Activated CD4-positive, alpha-beta T cell treated with anti-CD3 and anti-CD28 coated beads, Interleukin-2, amount 10 ng/mL, durations not matched to agents 7 days and 5 days (primary cell): ENCODE measurements at regions not wholly inside any gene's neighbourhood (a gene's known extent, or its start where the extent isn't known, plus 50 kb on each side); places are given as distances from the start of the nearest gene placed in this dataset.
"Not testable (repeated sequence)": the region's sequence is repeated elsewhere in the genome, so short reads cannot be mapped to it uniquely, and the experiment has no call there.

Source experiments
- CTCF ChIA-PET: fragments of 350-600 bp; sonication (Branson Sonifier 250); formaldehyde crosslinking; loops from one replicate; lab custom pipeline; 2021; ENCODE audit warnings: antibody characterized with exemption; lab: Charles Lee
- POLR2A ChIA-PET: fragments of 350-600 bp; sonication (Branson Sonifier 250); formaldehyde crosslinking; loops from one replicate; lab custom pipeline; 2021; ENCODE audit warnings: antibody characterized with exemption; lab: Charles Lee
- DNase-seq: peaks from one replicate; pipeline ENCODE4 v3.0.0-alpha.2; 2020
- H3K27ac Mint-ChIP-seq: one replicate; pipeline ENCODE4 v1.8.0; 2021; ENCODE audit warnings: mild to moderate bottlenecking, moderate library complexity, mixed read lengths
- H3K27me3 Mint-ChIP-seq: one replicate; pipeline ENCODE4 v1.8.0; 2021; ENCODE audit warnings: mixed read lengths
- H3K36me3 Mint-ChIP-seq: one replicate; pipeline ENCODE4 v1.8.0; 2021; ENCODE audit warnings: low read depth, mixed read lengths
- H3K4me1 Mint-ChIP-seq: one replicate; pipeline ENCODE4 v1.8.0; 2021; ENCODE audit warnings: mixed read lengths
- H3K4me3 Mint-ChIP-seq: one replicate; pipeline ENCODE4 v1.8.0; 2021; ENCODE audit warnings: mild to moderate bottlenecking, moderate library complexity, mixed read lengths
- H3K9me3 Mint-ChIP-seq: one replicate; pipeline ENCODE4 v1.8.0; 2021; ENCODE audit warnings: mixed read lengths

DNA sequence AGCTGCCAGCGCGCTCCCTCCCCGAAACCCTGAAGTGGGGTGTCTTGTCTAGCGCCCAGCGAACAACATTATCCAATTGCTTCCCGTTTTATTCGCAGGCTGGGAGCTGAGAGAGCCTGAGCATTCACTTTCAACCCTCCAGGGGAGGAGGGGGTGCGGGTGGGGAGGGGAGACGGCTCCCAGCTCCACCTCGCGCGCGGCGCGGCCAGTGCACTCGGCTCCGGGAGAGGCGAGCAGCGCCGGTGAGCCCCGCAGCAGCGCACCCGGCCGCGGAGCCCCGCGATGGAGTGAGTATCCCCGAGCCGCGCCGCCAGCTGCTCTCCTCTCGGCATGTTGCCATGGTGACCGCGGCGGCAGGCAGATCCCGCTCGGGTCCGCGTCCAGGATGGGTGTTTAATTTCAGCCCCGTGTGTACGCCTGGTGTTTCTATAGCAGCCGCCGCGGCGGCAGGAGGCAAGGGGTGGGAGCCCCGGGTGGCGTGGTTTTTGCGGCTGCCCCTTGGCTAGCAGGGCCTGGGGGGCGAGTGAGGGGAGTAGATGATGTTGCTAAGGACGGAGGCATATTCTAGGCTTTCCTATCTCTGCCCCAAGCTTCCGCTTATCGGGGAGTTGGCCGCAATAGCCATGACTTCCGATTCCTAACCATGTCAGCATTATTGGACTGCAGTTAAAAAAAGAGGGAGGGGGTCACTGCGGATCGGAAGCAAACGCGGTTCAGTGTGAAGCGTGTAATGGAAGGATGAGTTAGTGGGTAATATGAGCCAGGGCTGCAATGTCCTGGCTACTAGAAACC lies 139.2 kb upstream of the PALM2AKAP2 start:
- ChIA-PET CTCF (interaction anchor here (0.6 kb wide), 1 partner anchor 646 kb away, joined by 4 read pairs; no protein-coding TSS in a partner anchor), POLR2A (no interaction called here)
- no peaks in the 10 kb centered on the region for H3K9me3 Mint-ChIP-seq
- no peak overlapping the region for H3K4me3 Mint-ChIP-seq
- no peak for DNase-seq
- no peaks in the 10 kb centered on the region for H3K36me3 Mint-ChIP-seq
- peaks cover 3% of the 10 kb centered on the region for H3K4me1 Mint-ChIP-seq
- no peak overlapping the region for H3K27ac Mint-ChIP-seq
- H3K27me3 Mint-ChIP-seq: peaks cover 57% of the 10 kb centered on the region

DNA sequence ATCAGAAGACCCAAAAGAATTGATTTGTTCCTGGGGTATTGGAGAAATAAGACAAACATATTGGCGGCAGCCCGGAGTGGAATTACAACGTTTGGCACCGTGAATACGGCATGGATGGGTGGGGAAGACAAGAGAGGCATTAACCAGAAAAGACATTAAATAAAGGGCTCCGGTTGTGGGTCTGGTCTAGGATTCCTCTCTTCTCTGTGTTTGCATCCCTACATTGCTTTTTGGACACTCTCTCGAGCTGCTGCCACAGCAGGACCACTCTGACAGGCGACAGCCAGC lies 138.7 kb upstream of the PALM2AKAP2 start:
- Mint-ChIP-seq H3K4me3 (no peak overlapping the region), H3K27me3 (peaks cover 55% of the 10 kb centered on the region), H3K4me1 (peaks cover 3% of the 10 kb centered on the region), H3K36me3 (no peaks in the 10 kb centered on the region), H3K9me3 (no peaks in the 10 kb centered on the region), H3K27ac (no peak overlapping the region)
- CTCF ChIA-PET: no interaction called here
- POLR2A ChIA-PET: no interaction called here
- DNase-seq: no peak

DNA sequence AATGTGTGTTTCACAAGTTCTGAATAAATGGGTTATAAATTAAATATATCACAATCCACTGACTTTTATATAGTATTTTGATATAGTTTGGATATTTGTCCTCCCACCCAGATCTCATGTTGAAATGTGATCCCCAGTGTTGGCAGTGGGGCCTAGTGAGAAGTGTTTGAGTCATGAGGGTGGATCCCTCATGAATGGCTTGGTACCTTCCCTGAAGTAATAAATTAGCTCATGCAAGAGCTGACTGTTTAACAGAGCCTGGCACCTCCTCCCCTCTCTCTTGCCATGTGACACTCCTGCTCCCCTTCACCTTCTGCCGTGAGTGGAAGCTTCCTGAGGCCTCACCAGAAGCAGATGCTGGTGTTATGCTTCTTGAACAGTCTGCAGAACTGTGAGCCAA lies 127.9 kb upstream of the PALM2AKAP2 start:
- CTCF ChIA-PET: interaction anchor here (0.5 kb wide), 1 partner anchor 55 kb away, joined by 3 read pairs; no protein-coding TSS in a partner anchor
- DNase-seq: no peak

DNA sequence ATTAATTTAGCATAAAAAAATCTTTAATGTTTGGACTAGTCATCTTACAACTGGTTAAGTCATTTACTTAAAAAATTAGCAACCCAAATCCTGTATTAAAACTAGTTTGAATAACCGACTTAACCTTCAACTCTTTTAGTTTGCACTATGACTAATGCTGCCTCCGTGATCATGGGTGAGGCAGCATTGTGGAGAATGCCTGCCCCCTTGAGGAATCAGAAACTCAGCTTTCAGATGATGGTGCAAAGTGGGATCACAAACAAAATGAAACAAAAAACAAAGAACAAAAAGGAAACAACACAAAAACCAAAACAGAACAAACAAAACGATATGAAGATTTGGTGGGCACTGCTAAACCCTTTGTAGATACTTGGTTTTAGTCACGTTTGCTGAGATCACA lies 127.0 kb upstream of the PALM2AKAP2 start:
- H3K27me3 Mint-ChIP-seq: peaks cover 3% of the 10 kb centered on the region
- no peaks in the 10 kb centered on the region for H3K9me3 Mint-ChIP-seq
- no peak overlapping the region for H3K27ac Mint-ChIP-seq
- DNase-seq: no peak
- POLR2A ChIA-PET: no interaction called here
- H3K36me3 Mint-ChIP-seq: no peaks in the 10 kb centered on the region
- no peaks in the 10 kb centered on the region for H3K4me1 Mint-ChIP-seq
- H3K4me3 Mint-ChIP-seq: no peak overlapping the region
- CTCF ChIA-PET: no interaction called here

More for the DNA sequence above, 127.9 kb upstream of the PALM2AKAP2 start:
- no peaks in the 10 kb centered on the region for H3K27me3 Mint-ChIP-seq
- H3K27ac Mint-ChIP-seq: no peak overlapping the region
- POLR2A ChIA-PET: no interaction called here
- no peak overlapping the region for H3K4me3 Mint-ChIP-seq
- H3K4me1 Mint-ChIP-seq: no peaks in the 10 kb centered on the region
- H3K36me3 Mint-ChIP-seq: no peaks in the 10 kb centered on the region
- H3K9me3 Mint-ChIP-seq: no peaks in the 10 kb centered on the region

DNA sequence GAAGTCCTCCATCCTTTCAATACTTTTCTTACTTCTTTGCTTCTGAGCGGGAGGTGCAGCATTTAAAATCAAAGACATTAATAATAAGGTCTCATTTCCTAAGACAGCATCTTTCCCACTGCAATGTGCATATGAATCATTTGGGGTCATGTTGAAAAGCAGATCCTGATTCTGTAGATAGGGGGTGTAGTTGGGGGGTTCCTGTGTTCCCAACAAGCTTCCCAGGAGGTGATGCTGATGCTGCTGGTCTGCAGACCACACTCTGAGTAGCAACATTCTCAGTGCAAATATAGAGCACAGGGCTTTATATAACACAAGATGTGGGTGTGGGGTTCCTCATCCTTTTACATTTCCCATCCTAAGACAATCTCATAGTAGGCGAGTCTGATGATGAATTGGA lies 126.5 kb upstream of the PALM2AKAP2 start:
- no peak for DNase-seq
- Mint-ChIP-seq H3K27me3 (peaks cover 3% of the 10 kb centered on the region), H3K4me1 (no peaks in the 10 kb centered on the region), H3K36me3 (no peaks in the 10 kb centered on the region), H3K9me3 (no peaks in the 10 kb centered on the region), H3K27ac (no peak overlapping the region), H3K4me3 (no peak overlapping the region)
- POLR2A ChIA-PET: no interaction called here
- CTCF ChIA-PET: interaction anchor here (0.6 kb wide), 1 partner anchor 1320 kb away, joined by 3 read pairs; no protein-coding TSS in a partner anchor

DNA sequence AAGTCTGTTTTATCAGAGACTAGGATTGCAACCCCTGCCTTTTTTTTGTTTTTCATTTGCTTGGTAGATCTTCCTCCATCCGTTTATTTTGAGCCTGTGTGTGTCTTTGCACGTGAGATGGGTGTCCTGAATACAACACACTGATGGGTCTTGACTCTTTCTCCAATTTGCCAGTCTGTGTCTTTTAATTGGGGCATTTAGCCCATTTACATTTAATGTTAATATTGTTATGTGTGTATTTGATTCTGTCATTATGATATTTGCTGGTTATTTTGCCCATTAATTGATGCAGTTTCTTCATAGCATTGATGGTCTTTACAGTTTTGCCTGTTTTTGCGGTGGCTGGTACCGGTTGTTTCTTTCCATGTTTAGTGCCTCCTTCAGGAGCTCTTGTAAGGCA lies 116.0 kb upstream of the PALM2AKAP2 start:
- H3K27ac Mint-ChIP-seq, H3K27me3 Mint-ChIP-seq, H3K4me1 Mint-ChIP-seq, H3K9me3 Mint-ChIP-seq, H3K4me3 Mint-ChIP-seq, DNase-seq, POLR2A ChIA-PET, H3K36me3 Mint-ChIP-seq, CTCF ChIA-PET: not testable (repeated sequence)

DNA sequence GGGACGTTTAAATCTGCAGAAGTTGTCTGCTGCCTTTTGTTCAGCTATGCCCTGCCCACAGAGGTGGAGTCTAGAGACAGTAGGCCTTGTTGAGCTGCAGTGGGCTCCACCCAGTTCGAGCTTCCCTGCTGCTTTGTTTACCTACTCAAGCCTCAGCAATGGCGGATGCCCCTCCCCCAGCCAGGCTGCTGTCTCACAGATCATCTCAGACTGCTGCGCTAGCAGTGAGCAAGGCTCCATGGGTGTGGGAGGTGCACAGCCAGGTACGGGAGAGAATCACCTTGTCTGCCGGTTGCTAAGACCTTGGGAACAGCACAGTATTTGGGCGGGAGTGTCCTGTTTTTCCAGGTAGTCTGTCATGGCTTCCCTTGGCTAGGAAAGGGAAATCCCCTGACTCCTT lies 114.3 kb upstream of the PALM2AKAP2 start:
- H3K36me3 Mint-ChIP-seq, CTCF ChIA-PET, POLR2A ChIA-PET, H3K4me3 Mint-ChIP-seq, H3K9me3 Mint-ChIP-seq, H3K27me3 Mint-ChIP-seq, DNase-seq, H3K4me1 Mint-ChIP-seq, H3K27ac Mint-ChIP-seq: not testable (repeated sequence)

DNA sequence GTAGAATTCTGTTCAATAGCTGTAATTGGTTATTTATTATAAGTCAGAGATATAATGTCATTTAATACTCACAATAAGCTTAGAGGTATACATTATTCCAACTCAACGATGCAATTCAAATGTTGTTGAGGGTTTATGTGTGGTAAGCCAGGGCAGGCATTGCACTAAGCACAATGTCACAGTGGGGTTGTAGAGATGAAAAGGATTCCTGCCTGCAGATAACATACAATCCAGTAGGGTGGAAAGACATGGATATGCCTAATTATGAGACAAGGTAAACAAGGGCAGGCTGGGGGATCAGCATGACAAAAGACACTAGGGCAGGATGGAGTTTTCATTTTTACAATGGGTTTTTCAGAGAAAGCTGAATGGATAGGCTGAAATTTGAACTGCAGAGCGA lies 98.7 kb upstream of the PALM2AKAP2 start:
- no peaks in the 10 kb centered on the region for H3K9me3 Mint-ChIP-seq
- no peak for DNase-seq

DNA sequence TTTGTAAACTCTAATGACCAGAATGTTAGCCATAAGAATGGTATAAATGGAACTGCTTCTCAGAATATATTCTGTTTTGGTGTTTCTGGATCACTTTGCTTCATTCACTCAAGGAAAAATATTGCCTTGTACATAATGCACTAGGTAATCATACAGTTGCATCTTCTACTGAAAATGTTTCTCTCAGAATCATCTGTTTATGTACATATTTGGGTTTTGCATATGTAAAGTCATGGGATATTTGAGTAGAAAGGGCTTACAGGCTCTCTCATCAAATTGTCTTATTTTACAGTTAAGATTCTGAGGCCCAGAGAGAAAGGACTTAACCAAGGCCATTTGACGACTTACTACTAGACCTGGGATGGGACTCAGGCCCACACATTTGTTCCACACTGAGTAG lies 97.8 kb upstream of the PALM2AKAP2 start:
- Mint-ChIP-seq H3K27ac (no peak overlapping the region), H3K27me3 (peaks cover 4% of the 10 kb centered on the region), H3K9me3 (no peaks in the 10 kb centered on the region), H3K36me3 (no peaks in the 10 kb centered on the region), H3K4me3 (no peak overlapping the region), H3K4me1 (no peaks in the 10 kb centered on the region)
- CTCF ChIA-PET: no interaction called here
- POLR2A ChIA-PET: no interaction called here
- DNase-seq: no peak

More for the DNA sequence above, 98.7 kb upstream of the PALM2AKAP2 start:
- ChIA-PET CTCF (no interaction called here), POLR2A (no interaction called here)
- no peaks in the 10 kb centered on the region for H3K4me1 Mint-ChIP-seq
- H3K27ac Mint-ChIP-seq: no peak overlapping the region
- no peaks in the 10 kb centered on the region for H3K36me3 Mint-ChIP-seq
- no peak overlapping the region for H3K4me3 Mint-ChIP-seq
- H3K27me3 Mint-ChIP-seq: peaks cover 4% of the 10 kb centered on the region

DNA sequence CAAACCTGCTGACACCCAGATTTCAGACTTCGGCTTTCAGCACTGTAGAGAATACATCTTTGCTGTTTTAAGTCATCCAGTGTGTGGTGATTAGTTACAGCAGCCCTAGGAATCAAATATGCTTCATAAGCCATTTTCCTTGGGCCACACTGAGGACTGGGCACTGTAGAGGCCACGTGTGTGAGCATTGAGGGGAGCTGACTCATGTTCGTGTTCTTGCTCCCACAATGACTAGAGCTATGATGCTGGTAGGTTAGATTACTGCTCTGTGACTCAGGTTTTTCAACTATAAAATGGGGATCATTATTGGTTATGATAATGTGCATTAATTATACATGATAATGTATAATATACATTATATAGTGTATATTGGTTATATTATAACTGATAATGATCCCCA lies 96.5 kb upstream of the PALM2AKAP2 start:
- Mint-ChIP-seq H3K27ac (no peak overlapping the region), H3K9me3 (no peaks in the 10 kb centered on the region), H3K27me3 (peaks cover 4% of the 10 kb centered on the region), H3K36me3 (no peaks in the 10 kb centered on the region), H3K4me1 (no peaks in the 10 kb centered on the region), H3K4me3 (no peak overlapping the region)
- no peak for DNase-seq
- CTCF ChIA-PET: no interaction called here
- POLR2A ChIA-PET: no interaction called here

DNA sequence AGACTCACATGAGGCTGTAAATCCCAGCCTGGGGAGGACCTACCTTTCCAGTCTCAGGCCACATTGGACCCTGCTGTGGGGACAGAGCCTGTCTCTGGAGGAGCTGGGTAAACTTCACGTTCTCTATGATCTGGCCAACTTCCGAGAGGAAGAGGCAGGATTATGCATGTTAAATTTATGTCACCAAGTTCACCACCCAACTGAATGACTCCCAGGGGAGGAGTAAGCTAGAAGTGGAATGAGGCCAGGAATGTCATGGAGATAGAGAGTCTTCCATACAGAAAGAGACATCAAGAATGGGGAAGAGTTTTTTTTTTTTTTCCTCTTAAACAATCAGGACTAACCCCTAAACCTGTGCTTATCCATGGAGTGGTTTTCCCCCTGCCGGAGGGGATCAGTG lies 90.3 kb upstream of the PALM2AKAP2 start:
- H3K36me3 Mint-ChIP-seq: no peaks in the 10 kb centered on the region
- peaks cover 6% of the 10 kb centered on the region for H3K27me3 Mint-ChIP-seq
- no peaks in the 10 kb centered on the region for H3K4me1 Mint-ChIP-seq
- no peak overlapping the region for H3K4me3 Mint-ChIP-seq
- no peaks in the 10 kb centered on the region for H3K9me3 Mint-ChIP-seq
- DNase-seq: no peak
- CTCF ChIA-PET: no interaction called here
- POLR2A ChIA-PET: no interaction called here
- H3K27ac Mint-ChIP-seq: no peak overlapping the region

DNA sequence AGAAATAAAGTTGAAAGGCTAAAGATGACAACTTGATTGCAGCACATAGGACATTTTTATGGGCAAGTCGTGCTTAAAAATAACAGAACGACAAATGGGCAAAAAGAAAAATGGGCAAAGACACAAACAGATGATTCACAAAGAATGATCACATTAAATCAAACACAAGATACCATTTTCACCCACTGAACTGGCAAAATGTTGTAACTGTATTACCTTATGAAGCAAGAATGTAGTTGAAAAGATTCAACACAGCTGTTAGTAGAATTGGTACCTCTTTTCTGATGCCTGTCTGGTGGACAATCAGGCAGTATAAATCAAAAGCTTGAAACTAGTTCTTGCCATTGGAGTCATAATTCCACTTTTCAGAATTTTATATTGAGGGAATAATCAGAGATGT lies 81.0 kb upstream of the PALM2AKAP2 start:
- ChIA-PET POLR2A (no interaction called here), CTCF (no interaction called here)
- H3K4me1 Mint-ChIP-seq: no peaks in the 10 kb centered on the region
- DNase-seq: no peak
- no peaks in the 10 kb centered on the region for H3K36me3 Mint-ChIP-seq
- H3K9me3 Mint-ChIP-seq: no peaks in the 10 kb centered on the region
- H3K4me3 Mint-ChIP-seq: no peak overlapping the region
- H3K27ac Mint-ChIP-seq: no peak overlapping the region
- H3K27me3 Mint-ChIP-seq: peaks cover 10% of the 10 kb centered on the region

DNA sequence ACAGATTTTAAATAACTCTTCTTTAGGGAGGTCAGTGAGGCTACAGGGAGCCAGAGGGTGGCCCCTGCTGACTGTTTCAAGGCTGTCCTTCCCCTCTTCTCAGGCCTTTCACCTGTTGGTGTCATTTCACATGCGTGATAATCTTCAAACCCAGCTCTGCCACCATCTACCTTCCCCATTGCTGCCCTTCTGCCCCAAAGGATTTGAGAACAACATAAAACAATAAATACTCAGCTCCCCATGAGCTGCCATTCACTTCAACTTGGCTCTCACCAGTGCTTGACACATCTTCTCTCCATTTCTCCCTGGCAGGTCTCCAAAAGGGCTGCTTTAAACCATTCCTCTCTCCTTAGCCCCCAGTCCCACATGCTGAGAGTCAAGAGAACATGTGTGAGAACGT lies 75.5 kb upstream of the PALM2AKAP2 start:
- no peak for DNase-seq
- no peaks in the 10 kb centered on the region for H3K9me3 Mint-ChIP-seq
- H3K27ac Mint-ChIP-seq: no peak overlapping the region
- H3K36me3 Mint-ChIP-seq: no peaks in the 10 kb centered on the region
- no peaks in the 10 kb centered on the region for H3K4me1 Mint-ChIP-seq
- CTCF ChIA-PET: no interaction called here
- POLR2A ChIA-PET: no interaction called here
- peaks cover 6% of the 10 kb centered on the region for H3K27me3 Mint-ChIP-seq
- no peak overlapping the region for H3K4me3 Mint-ChIP-seq

DNA sequence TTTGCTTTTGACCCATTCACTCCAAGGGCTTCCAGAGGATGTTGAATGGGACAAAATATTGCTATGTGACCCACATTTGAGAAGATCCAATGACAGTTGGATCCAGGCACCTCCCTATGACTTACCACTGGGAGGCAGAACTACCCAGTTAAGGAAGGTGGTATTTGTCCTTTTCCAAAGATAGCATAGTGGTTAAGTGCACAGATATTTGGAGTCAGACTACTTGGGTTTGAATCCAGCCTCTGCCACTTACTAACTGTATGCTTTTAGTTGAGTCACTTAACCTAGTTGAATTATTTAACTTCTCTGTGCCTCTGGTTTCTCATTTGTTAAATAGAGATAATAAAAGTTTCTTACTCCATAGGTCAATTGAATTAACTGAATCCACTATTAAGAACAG lies 74.5 kb upstream of the PALM2AKAP2 start:
- DNase-seq: no peak
- H3K9me3 Mint-ChIP-seq: no peaks in the 10 kb centered on the region
- no peak overlapping the region for H3K4me3 Mint-ChIP-seq
- H3K36me3 Mint-ChIP-seq: no peaks in the 10 kb centered on the region
- CTCF ChIA-PET: no interaction called here
- peaks cover 8% of the 10 kb centered on the region for H3K27me3 Mint-ChIP-seq
- POLR2A ChIA-PET: no interaction called here
- H3K27ac Mint-ChIP-seq: no peak overlapping the region
- H3K4me1 Mint-ChIP-seq: no peaks in the 10 kb centered on the region
